ENCODE measurements at regions not wholly inside any gene's neighbourhood (a gene's known extent, or its start where the extent isn't known, plus 50 kb on each side); places are given as distances from the start of the nearest gene placed in this dataset.

- Mint-ChIP-seq H3K9me3 (no peaks in the 10 kb centered on the region), H3K4me1 (peaks cover 11% of the 10 kb centered on the region; the same call in 1 of the 2 replicates), H3K4me3 (no peak overlapping the region), H3K27me3 (ENCODE audit: low read depth) (peaks cover 12% of the 10 kb centered on the region), H3K36me3 (no peaks in the 10 kb centered on the region), H3K27ac (no peak overlapping the region)
- DNase-seq (ENCODE audit: low spot score) (no peak), ATAC-seq (peak; percentile 59; the same call in 1 of the 2 replicates)
- ChIA-PET CTCF (no interaction called here), POLR2A (no interaction called here)
- TF ChIP-seq FOXJ3 (CRISPR knock-in tag; IDR thresholded peaks at IDR 0.05; ENCODE audit: borderline replicate concordance) (no peak), AR (CRISPR knock-in tag; IDR thresholded peaks at IDR 0.05) (no peak), NFATC4 (CRISPR knock-in tag; IDR thresholded peaks at IDR 0.05) (no peak), ATF6 (CRISPR knock-in tag; IDR thresholded peaks at IDR 0.05) (no peak), CTCF (IDR thresholded peaks at IDR 0.05) (no peak), USF2 (CRISPR knock-in tag; IDR thresholded peaks at IDR 0.05) (no peak), CREB1 (CRISPR knock-in tag; IDR thresholded peaks at IDR 0.05) (no peak), TP53 (CRISPR knock-in tag; IDR thresholded peaks at IDR 0.05) (no peak), RORB (CRISPR knock-in tag; IDR thresholded peaks at IDR 0.05) (no peak), PREB (CRISPR knock-in tag; IDR thresholded peaks at IDR 0.05; ENCODE audit: borderline replicate concordance) (no peak), ZNF138 (CRISPR knock-in tag; conservative IDR thresholded peaks at IDR 0.05) (no peak), ZNF512 (CRISPR knock-in tag; IDR thresholded peaks at IDR 0.05; ENCODE audit: borderline replicate concordance) (no peak), ATF3 (CRISPR knock-in tag; conservative IDR thresholded peaks at IDR 0.05) (no peak), ZNF423 (CRISPR knock-in tag; IDR thresholded peaks at IDR 0.05) (no peak), SMAD4 (CRISPR knock-in tag; IDR thresholded peaks at IDR 0.05) (no peak), SOX15 (CRISPR knock-in tag; IDR thresholded peaks at IDR 0.05) (no peak), AFF4 (CRISPR knock-in tag; IDR thresholded peaks at IDR 0.05; ENCODE audit: borderline replicate concordance) (no peak), TEAD4 (CRISPR knock-in tag; IDR thresholded peaks at IDR 0.05) (no peak)
These were observed 413.5 kb upstream of the SEL1L start for GRCh38 chr14:81946834-81947798.

Data from WTC11 (cell line).